Fibroblast of lung (primary cell): ENCODE measurements at regions not wholly inside any gene's neighbourhood (a gene's known extent, or its start where the extent isn't known, plus 50 kb on each side); places are given as distances from the start of the nearest gene placed in this dataset.

Source experiments
- DNase-seq, 2 donors: peaks; one replicate each; pipeline versions ENCODE4 v3.0.0 to v3.0.0-alpha.2; 2010; ENCODE audit warnings: low read depth in 2 of 2
- H2AFZ ChIP-seq: 2 replicates; pipeline ENCODE4 v1.5.1; 2012; ENCODE audit warnings: low read length, control low read depth, inconsistent platforms
- H3K27ac ChIP-seq: 2 replicates; pipeline ENCODE4 v1.5.1; 2011; ENCODE audit warnings: low read length, control low read depth; ENCODE audit not compliant: insufficient read depth
- H3K27me3 ChIP-seq: 2 replicates; pipeline ENCODE4 v1.5.1; 2011; ENCODE audit warnings: mild to moderate bottlenecking, low read length; ENCODE audit not compliant: control insufficient read depth, insufficient read depth
- H3K36me3 ChIP-seq: 2 replicates; pipeline ENCODE4 v1.5.1; 2011; ENCODE audit warnings: low read length; ENCODE audit not compliant: control insufficient read depth, insufficient read depth
- H3K4me1 ChIP-seq: 2 replicates; pipeline ENCODE4 v1.5.1; 2011; ENCODE audit warnings: low read length; ENCODE audit not compliant: control insufficient read depth, insufficient read depth; ENCODE audit errors: extremely low read depth
- H3K4me2 ChIP-seq: 2 replicates; pipeline ENCODE4 v1.5.1; 2011; ENCODE audit warnings: low read length, control low read depth; ENCODE audit not compliant: insufficient read depth; ENCODE audit errors: extremely low read depth
- H3K4me3 ChIP-seq, 4 experiments: fragments of 200-600 bp in 1 of 4; sonication (generic) in 1 of 4; replicated peaks in 1 of 4; 2 replicates each; pipeline ENCODE4 v1.5.1; 2011 to 2016; ENCODE audit warnings: low read length in 4 of 4, low read depth in 3 of 4, mild to moderate bottlenecking in 3 of 4, control low read depth in 2 of 4, inconsistent platforms in 1 of 4, mixed read lengths in 1 of 4; ENCODE audit not compliant: insufficient read depth in 1 of 4; ENCODE audit errors: control extremely low read depth in 1 of 4
- H3K79me2 ChIP-seq: 2 replicates; pipeline ENCODE4 v1.5.1; 2012; ENCODE audit warnings: mild to moderate bottlenecking, low read length, inconsistent platforms; ENCODE audit not compliant: control insufficient read depth, insufficient read depth
- H3K9ac ChIP-seq: 2 replicates; pipeline ENCODE4 v1.5.1; 2011; ENCODE audit warnings: mild to moderate bottlenecking, low read length, control low read depth; ENCODE audit not compliant: insufficient read depth
- H3K9me3 ChIP-seq: 2 replicates; pipeline ENCODE4 v1.5.1; 2012; ENCODE audit warnings: low read depth, low read length; ENCODE audit not compliant: control insufficient read depth, insufficient read depth
- H4K20me1 ChIP-seq: 2 replicates; pipeline ENCODE4 v1.5.1; 2011; ENCODE audit warnings: low read length; ENCODE audit not compliant: control insufficient read depth, insufficient read depth; ENCODE audit errors: extremely low read depth
- CTCF ChIP-seq, 2 donors: IDR thresholded peaks in 1 of 2; conservative IDR thresholded peaks in 1 of 2; 1 replicate in 1 of 2; 2 replicates in 1 of 2; pipeline ENCODE4 v1.5.1; 2011 to 2012; ENCODE audit warnings: low read length in 2 of 2, control low read depth in 1 of 2, inconsistent platforms in 1 of 2, low read depth in 1 of 2, mild to moderate bottlenecking in 1 of 2
- EZH2 ChIP-seq: IDR thresholded peaks from 2 replicates; pipeline ENCODE4 v1.5.1; 2012; ENCODE audit warnings: low read length, control low read depth, mild to moderate bottlenecking; ENCODE audit errors: missing control alignments

DNA sequence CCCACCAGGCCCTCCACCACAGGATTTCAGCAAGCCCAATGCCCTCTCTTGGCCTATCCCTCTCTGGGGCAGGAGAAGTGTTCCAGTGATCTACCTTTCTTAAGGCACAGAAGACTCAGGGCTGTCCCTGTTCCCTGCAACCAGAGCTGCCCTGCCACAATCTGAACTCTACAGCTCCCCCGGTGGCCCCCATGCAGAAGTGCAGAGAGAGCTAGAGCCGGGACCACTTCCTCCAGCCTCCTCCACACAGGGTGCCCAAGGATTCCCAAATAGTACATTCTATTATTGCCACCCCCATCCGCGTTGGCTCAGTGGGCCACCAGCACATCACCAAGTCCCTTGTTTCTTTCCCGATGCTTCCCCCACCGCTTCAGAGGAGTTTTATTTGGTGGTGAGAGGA lies 114.8 kb upstream of the PTPRM start:
- Histone ChIP-seq H2AFZ (no peak overlapping the region), H3K4me1 (no peaks in the 10 kb centered on the region), H3K27ac (no peak overlapping the region), H3K4me2 (no peak overlapping the region), H3K4me3 (no peak overlapping the region), H3K9ac (no peak overlapping the region), H3K36me3 (no peaks in the 10 kb centered on the region), H3K27me3 (no peaks in the 10 kb centered on the region), H4K20me1 (no peaks in the 10 kb centered on the region), H3K9me3 (no peaks in the 10 kb centered on the region), H3K79me2 (no peaks in the 10 kb centered on the region)
- DNase-seq = no peak
- TF ChIP-seq EZH2 (no peak), CTCF (conservative IDR thresholded peaks at IDR 0.05 in 1 of 2, IDR thresholded peaks at IDR 0.05 in 1 of 2; ENCODE audit: low read depth in 1 of 2, low read length in 2 of 2) (peak; percentile 43 to 62)

- no peak for DNase-seq
- Histone ChIP-seq H3K9ac (no peak overlapping the region), H3K9me3 (no peaks in the 10 kb centered on the region), H3K27ac (no peak overlapping the region), H4K20me1 (no peaks in the 10 kb centered on the region), H3K79me2 (no peaks in the 10 kb centered on the region), H3K36me3 (no peaks in the 10 kb centered on the region), H3K4me3 (no peak overlapping the region), H3K4me1 (no peaks in the 10 kb centered on the region), H2AFZ (no peak overlapping the region), H3K27me3 (no peaks in the 10 kb centered on the region), H3K4me2 (no peak overlapping the region)
- TF ChIP-seq EZH2 (no peak), CTCF (conservative IDR thresholded peaks at IDR 0.05 in 1 of 2, IDR thresholded peaks at IDR 0.05 in 1 of 2; ENCODE audit: low read depth in 1 of 2, low read length in 2 of 2) (no peak)
Measured at GRCh38 chr18:7454429-7454828, 112.7 kb upstream of the PTPRM start.

- Histone ChIP-seq H2AFZ (no peak overlapping the region), H4K20me1 (no peaks in the 10 kb centered on the region), H3K9me3 (no peaks in the 10 kb centered on the region), H3K9ac (no peak overlapping the region), H3K27me3 (no peaks in the 10 kb centered on the region), H3K4me2 (no peak overlapping the region), H3K4me1 (no peaks in the 10 kb centered on the region), H3K79me2 (no peaks in the 10 kb centered on the region), H3K4me3 (no peak overlapping the region), H3K27ac (no peak overlapping the region), H3K36me3 (no peaks in the 10 kb centered on the region)
- DNase-seq = no peak
- TF ChIP-seq CTCF (conservative IDR thresholded peaks at IDR 0.05 in 1 of 2, IDR thresholded peaks at IDR 0.05 in 1 of 2; ENCODE audit: low read depth in 1 of 2, low read length in 2 of 2) = no peak
- no peak for TF ChIP-seq EZH2
Measured at GRCh38 chr18:7456376-7456775, 110.7 kb upstream of the PTPRM start.
